HG02981 (cell line): ENCODE measurements at regions not wholly inside any gene's neighbourhood (a gene's known extent, or its start where the extent isn't known, plus 50 kb on each side); places are given as distances from the start of the nearest gene placed in this dataset.

Experiments
- ATAC-seq: cut with Tn5 transposase; IDR thresholded peaks from one replicate; pipeline ENCODE4 v1.9.1; 2021; ENCODE audit warnings: mild to moderate bottlenecking, moderate library complexity; ENCODE audit not compliant: unreplicated experiment

- ATAC-seq: no peak
Measured at GRCh38 chr11:122183933-122184332, 67.9 kb upstream of the BLID start.

DNA sequence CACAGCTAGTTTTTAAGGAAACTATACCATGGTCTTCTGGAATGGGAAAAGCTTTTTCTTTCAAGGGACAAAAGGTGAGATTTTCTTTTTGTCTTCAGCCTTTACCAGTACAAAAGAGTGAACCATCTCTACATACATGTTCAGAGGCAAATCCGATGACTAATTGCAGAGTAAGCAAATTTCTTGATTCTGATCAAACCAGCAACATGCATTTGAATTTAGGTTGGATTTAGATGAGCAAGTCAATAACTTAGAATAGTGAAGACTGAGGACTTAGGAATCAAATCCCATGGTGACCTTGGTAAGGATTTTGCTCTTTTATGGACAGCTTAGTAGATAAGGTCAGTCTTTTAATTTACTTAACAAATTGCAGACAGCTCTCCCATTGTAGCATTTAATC lies 65.9 kb upstream of the BLID start:
- no peak for ATAC-seq

GRCh38 chr11:122181372-122181771 lies 65.4 kb upstream of the BLID start:
- no peak for ATAC-seq

GRCh38 chr11:122179961-122180834 lies 64.2 kb upstream of the BLID start:
- no peak for ATAC-seq

DNA sequence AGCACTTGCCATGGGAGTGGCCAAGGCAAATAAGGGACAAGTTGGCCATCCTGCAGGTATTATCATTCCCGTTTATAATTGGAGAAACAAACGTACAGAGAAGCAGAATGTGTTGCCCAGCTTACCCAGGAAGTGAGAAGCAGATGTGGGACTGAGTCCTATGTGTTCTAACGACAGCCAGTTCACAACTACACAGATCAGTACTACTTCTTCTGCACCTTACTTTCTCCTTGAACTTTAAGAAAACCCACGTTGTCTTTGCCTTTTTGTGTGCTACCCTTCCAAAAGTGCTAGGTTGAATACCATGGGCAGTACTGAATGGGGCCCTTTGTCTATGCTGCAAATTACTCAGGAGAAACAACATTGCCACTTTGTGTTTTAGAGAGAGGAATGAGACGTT lies 62.8 kb upstream of the BLID start:
- ATAC-seq: no peak

GRCh38 chr11:122177238-122177637 lies 61.2 kb upstream of the BLID start:
- no peak for ATAC-seq

- ATAC-seq: no peak
Measured at GRCh38 chr11:122176651-122177050, 60.6 kb upstream of the BLID start.

GRCh38 chr11:122175306-122175705 lies 59.3 kb upstream of the BLID start:
- no peak for ATAC-seq

- ATAC-seq: no peak
Measured at GRCh38 chr11:122173587-122173986, 57.6 kb upstream of the BLID start.

DNA sequence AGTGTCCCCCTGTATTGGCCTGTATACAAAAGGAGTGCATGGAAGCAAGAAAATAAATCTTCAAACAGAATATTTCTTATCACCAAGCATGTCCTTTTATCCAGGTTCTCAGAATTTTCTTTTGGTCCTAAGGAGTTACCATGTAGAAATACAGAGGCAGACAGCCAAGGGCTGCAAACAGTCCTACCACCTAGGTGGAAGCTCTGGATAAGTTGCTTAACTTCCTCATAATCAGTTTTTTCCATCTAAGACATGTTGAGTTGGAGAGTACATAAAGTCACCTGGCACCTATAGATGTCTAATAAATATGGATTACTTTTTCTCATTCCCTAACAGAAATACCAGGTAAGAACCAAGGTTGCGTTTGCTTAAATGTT lies 57.0 kb upstream of the BLID start:
- ATAC-seq: no peak

DNA sequence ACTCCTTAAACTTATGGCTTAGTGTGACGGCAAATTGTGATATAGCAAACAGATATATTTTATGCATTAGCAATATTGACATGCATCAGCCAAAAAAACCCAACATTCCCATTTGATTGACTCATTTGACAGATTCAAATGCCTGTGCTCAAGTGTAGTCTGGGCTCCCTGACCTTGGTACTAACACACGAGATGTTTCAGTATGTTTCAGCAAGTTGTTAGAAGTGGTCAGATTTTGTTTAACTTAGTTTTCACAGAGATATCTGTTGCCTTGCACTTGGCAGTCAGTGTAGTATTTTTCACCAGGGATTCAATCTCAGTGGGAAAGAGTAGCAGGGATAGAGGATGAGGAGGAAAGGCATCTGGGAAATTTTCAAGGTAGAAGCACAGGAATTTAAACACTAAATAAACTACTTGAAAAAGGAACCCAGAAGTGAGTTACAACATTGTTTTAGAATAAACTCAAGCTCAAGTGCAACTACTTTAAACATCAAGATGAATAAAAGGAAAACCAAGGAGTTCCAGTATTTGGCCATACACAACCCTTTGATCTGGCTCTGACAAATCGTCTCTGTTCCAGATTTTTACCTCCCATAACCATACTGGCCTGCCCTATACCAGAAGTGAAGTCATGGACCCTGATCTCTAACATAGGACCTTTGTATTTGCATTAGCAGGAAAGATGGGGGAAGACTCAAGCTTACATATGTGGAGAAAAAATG lies 56.5 kb upstream of the BLID start:
- no peak for ATAC-seq

DNA sequence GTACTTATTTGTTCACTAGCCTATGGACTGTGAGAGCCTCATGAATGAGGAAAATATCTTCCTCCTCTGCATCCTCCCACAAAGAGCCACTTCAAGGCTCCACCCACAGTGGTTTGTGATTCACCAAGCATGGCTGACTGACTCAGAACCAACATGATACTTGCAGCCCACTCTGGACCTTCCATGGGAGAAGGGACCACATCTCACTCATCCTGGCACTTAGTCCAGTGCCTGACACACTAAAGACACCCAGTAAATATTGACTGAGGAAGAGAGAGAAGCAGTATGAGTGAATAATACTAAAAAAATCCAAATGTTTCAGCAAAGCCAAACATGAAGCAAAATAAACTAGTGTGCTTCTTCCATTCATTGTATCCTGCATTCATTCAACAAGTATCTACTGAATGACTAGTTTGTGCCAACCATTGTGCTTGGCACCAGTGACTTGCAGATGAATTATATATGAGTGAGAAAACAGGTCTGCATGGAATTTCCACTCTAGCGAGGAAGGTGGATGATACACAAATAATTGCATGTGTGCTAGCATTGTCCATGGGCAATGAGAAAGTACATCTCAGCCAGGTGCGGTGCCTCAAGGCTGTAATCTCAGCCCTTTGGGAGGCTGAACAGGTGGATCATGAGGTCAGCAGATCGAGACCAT lies 54.9 kb upstream of the BLID start:
- ATAC-seq: no peak

DNA sequence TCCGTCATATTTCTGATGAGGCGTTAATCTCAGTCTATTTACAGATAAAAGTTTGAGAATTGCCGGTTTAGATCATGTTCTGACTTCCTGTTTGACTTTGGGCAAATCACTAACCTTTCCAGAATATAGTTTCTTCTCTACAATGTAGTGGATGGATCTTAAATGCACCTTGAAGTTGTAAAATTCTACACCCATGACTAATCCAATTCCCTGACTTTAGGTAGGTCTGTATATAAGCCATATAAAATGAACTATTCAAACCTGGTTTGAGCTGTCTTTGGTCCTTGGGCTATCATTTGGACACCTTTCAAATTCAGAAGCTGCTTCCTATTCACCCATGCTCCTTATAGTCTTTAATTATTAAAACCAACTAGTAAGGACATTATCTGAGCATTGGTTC lies 52.2 kb upstream of the BLID start:
- no peak for ATAC-seq

GRCh38 chr11:122167100-122167499 lies 51.1 kb upstream of the BLID start:
- no peak for ATAC-seq

- ATAC-seq: no peak
Measured at GRCh38 chr11:122165607-122166371, 49.8 kb upstream of the BLID start.
